HCT116 (cell line): ENCODE measurements at regions not wholly inside any gene's neighbourhood (a gene's known extent, or its start where the extent isn't known, plus 50 kb on each side); places are given as distances from the start of the nearest gene placed in this dataset.
A peak's percentile ranks its signal among the peaks of the same experiment; 100 is the strongest.

Experiments used
- ATAC-seq: fragments of 200-7000 bp; cut with Tn5 transposase; 2 replicates; pipeline ENCODE4 v1.9.1; 2020; ENCODE audit warnings: mild to moderate bottlenecking, moderate library complexity
- BruUV-seq: library from RNA; stranded (reverse); fragments of 400-500 nt; replicated peaks from 2 replicates; lab custom pipeline; 2021; lab: Mats Ljungman, UMichigan
- CTCF ChIA-PET: fragments of 300-600 bp; sonication (Branson Sonifier 250); formaldehyde crosslinking; loops from one replicate; lab custom pipeline; 2021; ENCODE audit warnings: antibody characterized with exemption; lab: Charles Lee
- POLR2A ChIA-PET: fragments of 300-600, 350-600 bp; sonication (Branson Sonifier 250); formaldehyde crosslinking; loops from one replicate; lab custom pipeline; 2021; ENCODE audit warnings: antibody characterized with exemption; lab: Charles Lee
- RAD21 ChIA-PET, 2 experiments: fragments of 300-600 bp; sonication (Branson Sonifier 250); formaldehyde crosslinking; loops; one replicate each; lab custom pipeline; 2023; ENCODE audit warnings: low total read pairs in 2 of 2; ENCODE audit not compliant: uncharacterized antibody in 2 of 2, unreplicated experiment in 2 of 2, low non-redundant PET in 1 of 2; lab: Charles Lee
- DNase-seq: peaks from one replicate; pipeline ENCODE4 v3.0.0-alpha.2; 2010; ENCODE audit warnings: low read depth, low spot score
- H2AFZ ChIP-seq: fragments of 200-600 bp; shearing (Covaris generic), sonication (generic); 2 replicates; pipeline ENCODE4 v1.6.1; 2017; ENCODE audit warnings: low read depth, mixed run types, mixed read lengths, antibody characterized with exemption, low read length; ENCODE audit not compliant: poor library complexity, severe bottlenecking
- H3K27ac ChIP-seq: 2 replicates; pipeline ENCODE4 v1.5.1; 2012; ENCODE audit warnings: low read depth, low read length
- H3K27me3 ChIP-seq: fragments of 200-600 bp; sonication (generic); 2 replicates; pipeline ENCODE4 v1.6.1; 2016; ENCODE audit warnings: mixed run types, low read length, mixed read lengths; ENCODE audit not compliant: insufficient read depth
- H3K36me3 ChIP-seq, 2 experiments: fragments of 200-500 bp in 1 of 2; fragments of 200-600 bp in 1 of 2; sonication (Bioruptor generic) in 1 of 2; sonication (generic) in 1 of 2; 2 replicates each; pipeline versions ENCODE4 v1.5.1 to v1.6.1; 2014 to 2016; ENCODE audit warnings: low read length in 2 of 2, inconsistent platforms in 1 of 2, mixed read lengths in 1 of 2, mixed run types in 1 of 2; ENCODE audit not compliant: insufficient read depth in 2 of 2, control insufficient read depth in 1 of 2
- H3K4me1 ChIP-seq, 2 experiments: fragments of 200-600 bp in 1 of 2; sonication (generic) in 1 of 2; 2 replicates each; pipeline versions ENCODE4 v1.5.1 to v1.6.1; 2012 to 2017; ENCODE audit warnings: low read length in 2 of 2, inconsistent platforms in 1 of 2, mild to moderate bottlenecking in 1 of 2, mixed read lengths in 1 of 2, mixed run types in 1 of 2, moderate library complexity in 1 of 2; ENCODE audit not compliant: insufficient read depth in 2 of 2, control insufficient read depth in 1 of 2
- H3K4me2 ChIP-seq: fragments of 200-600 bp; sonication (generic); 2 replicates; pipeline ENCODE4 v1.6.1; 2017; ENCODE audit warnings: mixed run types, low read length, mixed read lengths
- H3K4me3 ChIP-seq, 2 experiments: fragments of 200-600 bp in 1 of 2; sonication (generic) in 1 of 2; replicated peaks in 1 of 2; 2 replicates each; pipeline ENCODE4 v1.5.1; 2011 to 2016; ENCODE audit warnings: low read length in 2 of 2, control low read depth in 1 of 2, low read depth in 1 of 2, mild to moderate bottlenecking in 1 of 2, mixed read lengths in 1 of 2, mixed run types in 1 of 2
- H3K79me2 ChIP-seq: fragments of 200-600 bp; sonication (generic); 2 replicates; pipeline ENCODE4 v1.6.1; 2017; ENCODE audit warnings: mild to moderate bottlenecking, mixed run types, low read length, moderate library complexity, mixed read lengths; ENCODE audit not compliant: insufficient read depth
- H3K9ac ChIP-seq: fragments of 200-600 bp; sonication (generic); 2 replicates; pipeline ENCODE4 v1.6.1; 2016; ENCODE audit warnings: low read length, mixed read lengths
- H3K9me2 ChIP-seq: fragments of 200-600 bp; sonication (generic), shearing (Covaris generic); 2 replicates; pipeline ENCODE4 v1.6.1; 2017; ENCODE audit warnings: mixed run types, mild to moderate bottlenecking, moderate library complexity; ENCODE audit not compliant: insufficient read depth
- H3K9me3 ChIP-seq, 2 experiments: fragments of 200-500 bp in 1 of 2; fragments of 200-600 bp in 1 of 2; sonication (Bioruptor generic) in 1 of 2; sonication (generic) in 1 of 2; 2 replicates each; pipeline ENCODE4 v1.6.1; 2014 to 2017; ENCODE audit warnings: low read length in 2 of 2, mixed read lengths in 2 of 2, inconsistent platforms in 1 of 2, low read depth in 1 of 2, mild to moderate bottlenecking in 1 of 2, mixed run types in 1 of 2, moderate library complexity in 1 of 2; ENCODE audit not compliant: control insufficient read depth in 1 of 2, insufficient read depth in 1 of 2
- H4K20me1 ChIP-seq: fragments of 200-600 bp; sonication (generic), shearing (Covaris generic); 2 replicates; pipeline ENCODE4 v1.6.1; 2017; ENCODE audit warnings: mixed run types, mild to moderate bottlenecking, moderate library complexity; ENCODE audit not compliant: insufficient read depth
- EZH2 ChIP-seq: fragments of 200-600 bp; sonication (generic); IDR thresholded peaks from 2 replicates; pipeline ENCODE4 v1.6.1; 2017; ENCODE audit warnings: antibody characterized with exemption, mixed run types
- FOSL1 ChIP-seq: IDR thresholded peaks from 2 replicates; pipeline ENCODE4 v1.6.1; 2012; ENCODE audit warnings: low read depth
- JUND ChIP-seq: IDR thresholded peaks from 2 replicates; pipeline ENCODE4 v1.6.1; 2012
- MAX ChIP-seq: IDR thresholded peaks from 2 replicates; pipeline ENCODE4 v1.6.1; 2012
- POLR2AphosphoS5 ChIP-seq: IDR thresholded peaks from 2 replicates; pipeline ENCODE4 v1.6.1; 2011; ENCODE audit warnings: mild to moderate bottlenecking, low read depth, low read length, moderate library complexity
- REST ChIP-seq: IDR thresholded peaks from 2 replicates; pipeline ENCODE4 v1.6.1; 2012; ENCODE audit warnings: low read depth
- SP1 ChIP-seq: IDR thresholded peaks from 2 replicates; pipeline ENCODE4 v1.6.1; 2012; ENCODE audit warnings: low read depth
- SRF ChIP-seq: IDR thresholded peaks from 2 replicates; pipeline ENCODE4 v1.6.1; 2012; ENCODE audit warnings: low read depth
- ZBTB33 ChIP-seq: IDR thresholded peaks from 2 replicates; pipeline ENCODE4 v1.6.1; 2011; ENCODE audit warnings: mild to moderate bottlenecking, low read length, moderate library complexity; ENCODE audit not compliant: insufficient replicate concordance; ENCODE audit errors: extremely low read depth
- ZNF274 ChIP-seq: fragments of 200-500 bp; sonication (Bioruptor generic); IDR thresholded peaks from 2 replicates; pipeline ENCODE4 v1.6.1; 2014; ENCODE audit warnings: mild to moderate bottlenecking, low read depth, low read length, inconsistent platforms
- intact Hi-C: fragments of 100-400 bp; cut with micrococcal nuclease; formaldehyde crosslinking; loops from 2 replicates; pipeline ENCODE4 v1.10.0; 2022

GRCh38 chr2:239690651-239691631 lies 290.1 kb upstream of the HDAC4 start:
- TF ChIP-seq MAX (no peak), REST (no peak), ZBTB33 (no peak), FOSL1 (no peak), ZNF274 (no peak), SP1 (no peak), SRF (no peak), POLR2AphosphoS5 (no peak), JUND (no peak), EZH2 (no peak)
- ChIA-PET RAD21 (no interaction called here), CTCF (no interaction called here), POLR2A (no interaction called here)
- DNase-seq: no peak
- no peak overlapping the region for H3K27ac ChIP-seq
- no peak overlapping the region for H3K9ac ChIP-seq
- BruUV-seq: no TSS peak
- intact Hi-C loops: no loop called here
- H2AFZ ChIP-seq: no peak overlapping the region
- H3K4me1 ChIP-seq: no peaks in the 10 kb centered on the region
- H3K4me2 ChIP-seq: no peak overlapping the region
- H3K9me3 ChIP-seq: no peaks in the 10 kb centered on the region
- no peaks in the 10 kb centered on the region for H4K20me1 ChIP-seq
- peaks cover 24% of the 10 kb centered on the region for H3K27me3 ChIP-seq
- H3K79me2 ChIP-seq: no peaks in the 10 kb centered on the region
- ATAC-seq: peak; percentile 48
- H3K9me2 ChIP-seq: no peaks in the 10 kb centered on the region
- no peaks in the 10 kb centered on the region for H3K36me3 ChIP-seq
- H3K4me3 ChIP-seq: no peak overlapping the region
